ENCODE measurements at regions not wholly inside any gene's neighbourhood (a gene's known extent, or its start where the extent isn't known, plus 50 kb on each side); places are given as distances from the start of the nearest gene placed in this dataset.

DNA sequence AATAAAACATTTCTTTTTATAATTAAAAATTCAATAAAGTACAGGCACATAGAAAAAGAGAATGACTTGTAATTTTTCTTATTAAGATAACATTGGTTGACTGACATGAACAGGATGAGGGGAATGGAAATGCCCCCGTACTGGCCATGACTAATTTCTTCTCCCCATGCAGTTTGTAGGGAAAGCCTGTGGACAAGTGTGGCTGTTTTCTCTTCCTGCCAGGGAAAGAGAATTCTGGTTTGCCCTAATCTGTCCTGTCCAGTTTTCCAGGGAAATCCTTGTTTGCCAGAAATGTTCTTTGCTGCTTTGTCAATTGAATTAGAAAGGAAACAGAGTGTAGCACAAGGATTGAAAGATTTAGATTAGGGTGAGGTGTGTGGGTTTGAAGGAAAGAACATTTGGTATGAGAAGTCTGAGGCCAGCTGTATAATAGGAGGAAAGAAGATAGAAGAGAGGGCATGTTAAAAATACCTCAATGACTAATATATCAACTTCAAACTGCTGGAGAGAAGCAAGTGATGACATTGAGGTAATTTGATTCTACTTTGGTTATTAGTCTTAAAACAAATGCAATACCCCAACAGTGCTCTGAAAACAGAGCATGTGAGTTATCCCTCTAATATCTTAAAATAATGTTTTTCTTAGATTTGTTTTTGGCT, 593.9 kb upstream of the ZNF804A start:
- TF ChIP-seq, protein P1, sequence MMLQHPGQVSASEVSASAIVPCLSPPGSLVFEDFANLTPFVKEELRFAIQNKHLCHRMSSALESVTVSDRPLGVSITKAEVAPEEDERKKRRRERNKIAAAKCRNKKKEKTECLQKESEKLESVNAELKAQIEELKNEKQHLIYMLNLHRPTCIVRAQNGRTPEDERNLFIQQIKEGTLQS (IDR thresholded peaks at IDR 0.05) = no peak
- TF ChIP-seq CBX3 (IDR thresholded peaks at IDR 0.05; ENCODE audit: low read depth) (no peak), SP1 (IDR thresholded peaks at IDR 0.05; ENCODE audit: low read depth) (no peak), SRF (IDR thresholded peaks at IDR 0.05; ENCODE audit: low read depth) (no peak), ELF1 (IDR thresholded peaks at IDR 0.05; ENCODE audit: borderline replicate concordance, low read depth) (no peak), CEBPB (IDR thresholded peaks at IDR 0.05; ENCODE audit: low read depth) (no peak), FOSL1 (IDR thresholded peaks at IDR 0.05; ENCODE audit: low read depth) (no peak), JUND (IDR thresholded peaks at IDR 0.05) (no peak), TCF7L2 (IDR thresholded peaks at IDR 0.05; ENCODE audit: borderline replicate concordance, extremely low read depth, insufficient read depth, insufficient read length) (no peak), EZH2phosphoT487 (IDR thresholded peaks at IDR 0.05; ENCODE audit: borderline replicate concordance) (no peak), EGR1 (IDR thresholded peaks at IDR 0.05; ENCODE audit: low read depth) (no peak), RAD21 (IDR thresholded peaks at IDR 0.05; ENCODE audit: low read depth) (no peak), POLR2AphosphoS5 (IDR thresholded peaks at IDR 0.05; ENCODE audit: low read depth, low read length) (no peak)
- TF ChIP-seq, protein P2, sequence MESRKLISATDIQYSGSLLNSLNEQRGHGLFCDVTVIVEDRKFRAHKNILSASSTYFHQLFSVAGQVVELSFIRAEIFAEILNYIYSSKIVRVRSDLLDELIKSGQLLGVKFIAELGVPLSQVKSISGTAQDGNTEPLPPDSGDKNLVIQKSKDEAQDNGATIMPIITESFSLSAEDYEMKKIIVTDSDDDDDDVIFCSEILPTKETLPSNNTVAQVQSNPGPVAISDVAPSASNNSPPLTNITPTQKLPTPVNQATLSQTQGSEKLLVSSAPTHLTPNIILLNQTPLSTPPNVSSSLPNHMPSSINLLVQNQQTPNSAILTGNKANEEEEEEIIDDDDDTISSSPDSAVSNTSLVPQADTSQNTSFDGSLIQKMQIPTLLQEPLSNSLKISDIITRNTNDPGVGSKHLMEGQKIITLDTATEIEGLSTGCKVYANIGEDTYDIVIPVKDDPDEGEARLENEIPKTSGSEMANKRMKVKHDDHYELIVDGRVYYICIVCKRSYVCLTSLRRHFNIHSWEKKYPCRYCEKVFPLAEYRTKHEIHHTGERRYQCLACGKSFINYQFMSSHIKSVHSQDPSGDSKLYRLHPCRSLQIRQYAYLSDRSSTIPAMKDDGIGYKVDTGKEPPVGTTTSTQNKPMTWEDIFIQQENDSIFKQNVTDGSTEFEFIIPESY (IDR thresholded peaks at IDR 0.05; ENCODE audit: extremely low read depth, insufficient replicate concordance, low read length) = no peak
- TF ChIP-seq, protein P3, sequence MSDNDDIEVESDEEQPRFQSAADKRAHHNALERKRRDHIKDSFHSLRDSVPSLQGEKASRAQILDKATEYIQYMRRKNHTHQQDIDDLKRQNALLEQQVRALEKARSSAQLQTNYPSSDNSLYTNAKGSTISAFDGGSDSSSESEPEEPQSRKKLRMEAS (IDR thresholded peaks at IDR 0.05) = no peak
- TF ChIP-seq, protein P4, sequence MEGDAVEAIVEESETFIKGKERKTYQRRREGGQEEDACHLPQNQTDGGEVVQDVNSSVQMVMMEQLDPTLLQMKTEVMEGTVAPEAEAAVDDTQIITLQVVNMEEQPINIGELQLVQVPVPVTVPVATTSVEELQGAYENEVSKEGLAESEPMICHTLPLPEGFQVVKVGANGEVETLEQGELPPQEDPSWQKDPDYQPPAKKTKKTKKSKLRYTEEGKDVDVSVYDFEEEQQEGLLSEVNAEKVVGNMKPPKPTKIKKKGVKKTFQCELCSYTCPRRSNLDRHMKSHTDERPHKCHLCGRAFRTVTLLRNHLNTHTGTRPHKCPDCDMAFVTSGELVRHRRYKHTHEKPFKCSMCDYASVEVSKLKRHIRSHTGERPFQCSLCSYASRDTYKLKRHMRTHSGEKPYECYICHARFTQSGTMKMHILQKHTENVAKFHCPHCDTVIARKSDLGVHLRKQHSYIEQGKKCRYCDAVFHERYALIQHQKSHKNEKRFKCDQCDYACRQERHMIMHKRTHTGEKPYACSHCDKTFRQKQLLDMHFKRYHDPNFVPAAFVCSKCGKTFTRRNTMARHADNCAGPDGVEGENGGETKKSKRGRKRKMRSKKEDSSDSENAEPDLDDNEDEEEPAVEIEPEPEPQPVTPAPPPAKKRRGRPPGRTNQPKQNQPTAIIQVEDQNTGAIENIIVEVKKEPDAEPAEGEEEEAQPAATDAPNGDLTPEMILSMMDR (IDR thresholded peaks at IDR 0.05 in 2 of 3, conservative IDR thresholded peaks at IDR 0.05 in 1 of 3; ENCODE audit: borderline replicate concordance in 1 of 3, insufficient read depth in 1 of 3, low read depth in 2 of 3, low read length in 2 of 3) = no peak
- TF ChIP-seq, protein P5, sequence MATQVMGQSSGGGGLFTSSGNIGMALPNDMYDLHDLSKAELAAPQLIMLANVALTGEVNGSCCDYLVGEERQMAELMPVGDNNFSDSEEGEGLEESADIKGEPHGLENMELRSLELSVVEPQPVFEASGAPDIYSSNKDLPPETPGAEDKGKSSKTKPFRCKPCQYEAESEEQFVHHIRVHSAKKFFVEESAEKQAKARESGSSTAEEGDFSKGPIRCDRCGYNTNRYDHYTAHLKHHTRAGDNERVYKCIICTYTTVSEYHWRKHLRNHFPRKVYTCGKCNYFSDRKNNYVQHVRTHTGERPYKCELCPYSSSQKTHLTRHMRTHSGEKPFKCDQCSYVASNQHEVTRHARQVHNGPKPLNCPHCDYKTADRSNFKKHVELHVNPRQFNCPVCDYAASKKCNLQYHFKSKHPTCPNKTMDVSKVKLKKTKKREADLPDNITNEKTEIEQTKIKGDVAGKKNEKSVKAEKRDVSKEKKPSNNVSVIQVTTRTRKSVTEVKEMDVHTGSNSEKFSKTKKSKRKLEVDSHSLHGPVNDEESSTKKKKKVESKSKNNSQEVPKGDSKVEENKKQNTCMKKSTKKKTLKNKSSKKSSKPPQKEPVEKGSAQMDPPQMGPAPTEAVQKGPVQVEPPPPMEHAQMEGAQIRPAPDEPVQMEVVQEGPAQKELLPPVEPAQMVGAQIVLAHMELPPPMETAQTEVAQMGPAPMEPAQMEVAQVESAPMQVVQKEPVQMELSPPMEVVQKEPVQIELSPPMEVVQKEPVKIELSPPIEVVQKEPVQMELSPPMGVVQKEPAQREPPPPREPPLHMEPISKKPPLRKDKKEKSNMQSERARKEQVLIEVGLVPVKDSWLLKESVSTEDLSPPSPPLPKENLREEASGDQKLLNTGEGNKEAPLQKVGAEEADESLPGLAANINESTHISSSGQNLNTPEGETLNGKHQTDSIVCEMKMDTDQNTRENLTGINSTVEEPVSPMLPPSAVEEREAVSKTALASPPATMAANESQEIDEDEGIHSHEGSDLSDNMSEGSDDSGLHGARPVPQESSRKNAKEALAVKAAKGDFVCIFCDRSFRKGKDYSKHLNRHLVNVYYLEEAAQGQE (IDR thresholded peaks at IDR 0.05; ENCODE audit: low read depth) = no peak
- intact Hi-C loops (cut with micrococcal nuclease) = no loop called here
- Histone ChIP-seq H4K20me1 (ENCODE audit: insufficient read depth) (no peaks in the 10 kb centered on the region), H3K4me1 (ENCODE audit: control insufficient read depth in 1 of 2, insufficient read depth in 2 of 2, low read length in 2 of 2) (no peaks in the 10 kb centered on the region), H3K36me3 (ENCODE audit: control insufficient read depth in 1 of 2, insufficient read depth in 2 of 2, low read length in 2 of 2) (no peaks in the 10 kb centered on the region), H3K9me2 (ENCODE audit: insufficient read depth) (no peaks in the 10 kb centered on the region), H3K9me3 (ENCODE audit: control insufficient read depth in 1 of 2, insufficient read depth in 1 of 2, low read depth in 1 of 2, low read length in 2 of 2) (no peaks in the 10 kb centered on the region), H3K4me2 (ENCODE audit: low read length) (no peak overlapping the region), H3K27ac (ENCODE audit: low read depth, low read length) (no peak overlapping the region), H3K4me3 (replicated peaks in 1 of 2; ENCODE audit: low read depth in 1 of 2, low read length in 2 of 2) (no peak overlapping the region), H3K79me2 (ENCODE audit: insufficient read depth, low read length) (no peaks in the 10 kb centered on the region), H2AFZ (ENCODE audit: low read depth, low read length, poor library complexity, severe bottlenecking) (no peak overlapping the region), H3K9ac (ENCODE audit: low read length) (no peak overlapping the region), H3K27me3 (ENCODE audit: insufficient read depth, low read length) (no peaks in the 10 kb centered on the region)
- ATAC-seq (no peak), DNase-seq (ENCODE audit: low read depth, low spot score) (no peak)
- no TSS peak for BruUV-seq (replicated peaks)
- ChIA-PET CTCF (no interaction called here), RAD21 (ENCODE audit: low non-redundant PET in 1 of 2, low total read pairs in 2 of 2, uncharacterized antibody in 2 of 2, unreplicated experiment in 2 of 2) (no interaction called here), POLR2A (no interaction called here)
